A673 (cell line): ENCODE measurements at regions not wholly inside any gene's neighbourhood (a gene's known extent, or its start where the extent isn't known, plus 50 kb on each side); places are given as distances from the start of the nearest gene placed in this dataset.

ENCODE experiments used
- CTCF ChIP-seq: fragments of 300-800, 200-600 bp; sonication (generic); conservative IDR thresholded peaks from 2 replicates; pipeline ENCODE4 v1.5.1; 2017; ENCODE audit warnings: low read depth, mild to moderate bottlenecking, antibody characterized with exemption, low read length, moderate library complexity, mixed read lengths
- EZH2 ChIP-seq: fragments of 200-600 bp; sonication (generic); IDR thresholded peaks from 2 replicates; pipeline ENCODE4 v1.6.1; 2017; ENCODE audit warnings: borderline replicate concordance, low read depth, mild to moderate bottlenecking, mixed read lengths, antibody characterized with exemption, low read length; ENCODE audit not compliant: poor library complexity, severe bottlenecking

DNA sequence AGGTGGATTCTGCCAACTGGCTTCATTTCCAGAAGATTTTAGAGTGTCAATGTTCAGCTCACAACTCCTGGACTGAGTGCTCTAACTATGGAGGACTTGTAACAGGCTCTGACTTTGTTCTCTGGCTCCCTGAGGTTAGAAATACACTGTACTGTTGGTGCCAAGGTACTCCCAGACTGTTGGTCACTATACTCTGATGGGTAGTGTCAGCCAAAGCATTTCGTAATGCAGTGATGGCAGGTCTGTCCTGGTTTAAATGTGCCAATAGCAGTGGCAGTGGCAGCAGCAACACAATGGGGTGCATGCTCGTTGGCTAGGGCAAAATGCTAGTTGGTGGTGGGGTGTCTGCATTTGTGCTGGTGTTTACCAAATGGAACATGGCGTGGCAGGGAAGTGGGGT, 472.2 kb downstream of the TDRD3 start:
- no peak for TF ChIP-seq EZH2
- no peak for TF ChIP-seq CTCF
